ENCODE measurements at regions not wholly inside any gene's neighbourhood (a gene's known extent, or its start where the extent isn't known, plus 50 kb on each side); places are given as distances from the start of the nearest gene placed in this dataset.

GRCh38 chr4:123262080-123262479 is 134.5 kb upstream of the SPRY1 start:
- TF ChIP-seq CTCF (IDR thresholded peaks at IDR 0.05) (no peak), POLR2A (IDR thresholded peaks at IDR 0.05) (no peak)

Measured in adrenal gland (tissue), 5 donors.